HUES6 (cell line): ENCODE measurements at regions not wholly inside any gene's neighbourhood (a gene's known extent, or its start where the extent isn't known, plus 50 kb on each side); places are given as distances from the start of the nearest gene placed in this dataset.

Experiments
- H3K27ac ChIP-seq: 2 replicates; pipeline ENCODE4 v1.7.0; 2013; ENCODE audit warnings: low read depth, mild to moderate bottlenecking, low read length, inconsistent platforms
- H3K27me3 ChIP-seq: 2 replicates; pipeline ENCODE4 v1.6.1; 2013; ENCODE audit warnings: low read length; ENCODE audit not compliant: control insufficient read depth, insufficient read depth
- H3K36me3 ChIP-seq: 2 replicates; pipeline ENCODE4 v1.6.1; 2013; ENCODE audit warnings: low read length; ENCODE audit not compliant: control insufficient read depth, insufficient read depth
- H3K4me1 ChIP-seq: 2 replicates; pipeline ENCODE4 v1.6.1; 2013; ENCODE audit warnings: low read length; ENCODE audit not compliant: control insufficient read depth, insufficient read depth
- H3K4me3 ChIP-seq: 2 replicates; pipeline ENCODE4 v1.5.1; 2013; ENCODE audit warnings: low read depth, low read length
- H3K9ac ChIP-seq: one replicate; pipeline ENCODE4 v1.6.1; 2013; ENCODE audit warnings: mild to moderate bottlenecking, low read length
- H3K9me3 ChIP-seq: 2 replicates; pipeline ENCODE4 v1.6.1; 2013; ENCODE audit warnings: low read depth, low read length; ENCODE audit not compliant: control insufficient read depth, insufficient read depth

DNA sequence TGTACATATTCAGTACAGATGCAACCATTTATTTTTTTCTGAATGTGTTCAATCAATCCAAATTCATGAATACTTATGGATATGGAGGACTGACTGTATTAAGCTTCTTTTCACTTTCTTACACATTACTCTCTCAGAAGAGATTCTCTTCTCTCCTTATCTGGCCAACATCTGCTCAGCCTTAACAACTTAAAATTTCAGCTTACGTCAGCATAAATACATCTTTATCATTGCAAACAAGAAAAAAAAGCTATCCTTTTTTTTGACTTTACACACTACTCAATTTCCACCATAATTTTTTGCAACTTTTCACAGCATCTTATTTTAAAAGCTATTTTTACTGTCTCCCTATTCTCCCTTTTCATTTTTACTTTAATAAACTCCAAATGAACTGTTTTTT lies 80.9 kb upstream of the POT1 start:
- Histone ChIP-seq H3K4me1 (no peaks in the 10 kb centered on the region), H3K27me3 (no peaks in the 10 kb centered on the region), H3K27ac (no peak overlapping the region), H3K4me3 (no peak overlapping the region), H3K9me3 (no peaks in the 10 kb centered on the region), H3K9ac (no peak overlapping the region), H3K36me3 (no peaks in the 10 kb centered on the region)

DNA sequence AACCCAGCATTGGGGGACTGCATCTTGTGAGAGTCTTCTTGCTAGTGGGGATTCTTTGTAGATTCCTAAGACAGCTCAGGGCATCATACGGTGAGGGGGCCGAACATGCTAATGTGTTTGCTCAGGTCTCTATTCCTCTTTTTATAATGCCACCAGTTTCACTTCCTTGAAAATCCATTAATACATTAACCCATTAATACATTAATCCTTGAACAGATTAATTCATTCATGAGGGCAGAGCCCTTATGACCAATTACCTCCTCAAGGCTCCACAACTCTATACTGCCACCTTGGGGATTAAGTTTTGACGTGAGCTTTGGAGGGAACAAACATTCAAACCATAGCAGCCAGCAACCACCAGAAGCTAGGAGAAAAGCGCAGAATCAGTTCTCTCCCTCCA lies 67.2 kb upstream of the POT1 start:
- H3K27ac ChIP-seq, result no peak overlapping the region
- H3K27me3 ChIP-seq, result no peaks in the 10 kb centered on the region
- H3K4me3 ChIP-seq, result no peak overlapping the region

DNA sequence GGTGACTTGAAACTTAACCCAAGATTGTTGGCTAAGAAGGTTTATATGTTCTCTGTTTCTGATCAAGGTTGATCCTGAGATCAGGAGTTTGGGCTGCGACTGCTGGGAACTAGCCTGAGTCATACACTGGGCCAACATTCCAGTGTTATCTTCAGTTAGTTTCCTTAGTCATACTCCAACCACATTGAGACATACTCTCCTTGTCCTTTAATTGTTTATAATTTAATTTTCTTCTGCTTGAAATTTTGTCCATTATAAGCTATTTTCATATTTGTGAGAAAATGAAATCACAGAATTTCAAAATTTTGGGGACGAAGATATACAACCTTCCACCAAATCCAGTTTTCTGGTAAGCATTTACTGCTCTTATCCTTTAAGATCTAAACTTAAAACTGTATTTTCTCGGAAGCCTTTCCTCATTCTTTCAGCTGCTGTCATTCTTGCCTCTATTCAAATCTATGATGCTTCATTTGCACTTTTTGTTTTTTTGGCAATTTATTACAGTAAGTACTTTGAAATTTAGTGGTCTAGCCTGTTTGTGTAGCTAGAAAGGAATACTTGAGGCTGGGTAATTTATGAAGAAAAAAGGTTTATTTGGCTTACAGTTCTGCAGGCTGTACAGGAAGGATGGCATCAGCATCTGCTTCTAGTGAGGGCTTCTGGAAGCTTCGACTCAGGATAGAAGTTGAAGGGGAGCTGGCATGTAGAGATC lies 63.4 kb upstream of the POT1 start:
- no peaks in the 10 kb centered on the region for H3K27me3 ChIP-seq
- H3K27ac ChIP-seq, result no peak overlapping the region
- no peak overlapping the region for H3K4me3 ChIP-seq
- H3K4me1 ChIP-seq, result no peaks in the 10 kb centered on the region
- H3K36me3 ChIP-seq, result no peaks in the 10 kb centered on the region
- no peak overlapping the region for H3K9ac ChIP-seq
- H3K9me3 ChIP-seq, result no peaks in the 10 kb centered on the region

More for the DNA sequence above, 67.2 kb upstream of the POT1 start:
- H3K36me3 ChIP-seq, result no peaks in the 10 kb centered on the region
- no peak overlapping the region for H3K9ac ChIP-seq
- H3K9me3 ChIP-seq, result no peaks in the 10 kb centered on the region
- H3K4me1 ChIP-seq, result no peaks in the 10 kb centered on the region

DNA sequence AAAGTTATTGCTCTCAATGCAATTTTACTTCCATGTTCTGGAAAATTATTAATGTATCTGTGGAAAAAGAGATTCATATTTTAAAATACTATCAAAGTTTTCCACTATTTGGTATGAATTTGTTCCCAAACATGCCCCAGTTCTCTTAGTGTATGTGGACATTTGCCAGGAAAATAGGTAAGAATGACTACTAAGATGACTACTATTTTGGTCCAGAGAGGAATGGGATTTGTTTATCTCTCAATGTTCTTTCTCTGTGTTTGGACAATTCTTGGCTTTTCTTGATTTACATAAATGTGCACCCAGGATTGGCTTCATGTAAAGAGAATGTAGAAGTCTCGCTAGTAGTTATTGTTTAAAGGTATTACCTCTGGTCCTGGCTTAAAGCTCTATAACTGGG lies 60.3 kb upstream of the POT1 start:
- no peaks in the 10 kb centered on the region for H3K27me3 ChIP-seq
- H3K36me3 ChIP-seq, result no peaks in the 10 kb centered on the region
- no peak overlapping the region for H3K27ac ChIP-seq
- H3K9ac ChIP-seq, result no peak overlapping the region
- H3K4me1 ChIP-seq, result no peaks in the 10 kb centered on the region
- no peak overlapping the region for H3K4me3 ChIP-seq
- no peaks in the 10 kb centered on the region for H3K9me3 ChIP-seq
